ENCODE measurements at regions not wholly inside any gene's neighbourhood (a gene's known extent, or its start where the extent isn't known, plus 50 kb on each side); places are given as distances from the start of the nearest gene placed in this dataset.

DNA sequence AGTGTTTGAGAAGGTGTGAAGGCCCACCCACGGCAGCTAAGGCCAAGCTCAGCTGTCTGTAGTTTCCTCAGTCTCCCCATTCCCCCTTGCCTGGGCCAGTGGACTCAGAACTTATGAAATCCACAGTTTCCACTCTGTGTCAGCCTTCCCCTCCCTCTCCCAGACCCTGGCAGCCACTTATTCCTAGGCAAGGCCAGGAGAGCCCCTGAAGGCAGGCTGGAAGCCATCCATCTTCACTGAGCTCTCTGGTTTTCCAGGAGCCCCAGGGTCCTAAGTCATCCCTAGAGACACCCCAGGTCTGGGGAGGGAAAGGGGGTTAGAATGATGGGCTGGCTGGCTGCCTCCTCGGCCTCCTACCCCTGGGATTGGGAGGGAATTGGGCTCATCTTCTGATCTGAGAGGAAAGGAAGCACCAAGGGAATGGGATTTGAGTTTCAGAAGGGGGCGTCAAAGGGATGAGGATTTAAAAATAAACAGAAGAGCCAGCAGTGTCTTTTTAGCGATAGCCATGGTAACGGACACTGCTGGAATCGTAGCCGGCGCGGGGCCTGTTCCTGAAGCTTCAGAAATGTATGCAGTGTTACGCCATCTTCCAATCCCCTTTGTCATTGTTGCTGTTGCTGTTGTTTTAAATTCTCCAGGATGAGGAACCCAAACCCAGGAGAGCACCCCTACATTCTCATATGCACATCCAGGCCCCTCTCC, 561.1 kb upstream of the CADM1 start:
- no peaks in the 10 kb centered on the region for H3K36me3 ChIP-seq (replicated peaks in 1 of 2; ENCODE audit: control insufficient read depth in 1 of 2, insufficient read depth in 2 of 2, low read length in 2 of 2)
- H3K27me3 ChIP-seq (ENCODE audit: control insufficient read depth in 2 of 2, insufficient read depth in 2 of 2, low read length in 2 of 2) = peaks cover 0 to under 1% of the 10 kb centered on the region in 2 donors
- H3K4me1 ChIP-seq (ENCODE audit: control insufficient read depth in 1 of 2, insufficient read depth in 2 of 2, low read length in 2 of 2) = no peaks in the 10 kb centered on the region
- H3K4me1 Mint-ChIP-seq = peaks cover 2% of the 10 kb centered on the region
- no peak overlapping the region for H2AFZ ChIP-seq (ENCODE audit: insufficient read depth, low read depth, low read length, poor library complexity, severe bottlenecking)
- H4K20me1 ChIP-seq (ENCODE audit: insufficient read depth, low read length) = no peaks in the 10 kb centered on the region
- intact Hi-C loops (cut with micrococcal nuclease) = no loop called here
- WGBS (ENCODE audit: insufficient coverage) = 92% methylated on average over 4 of the region's 10 CpGs
- no peaks in the 10 kb centered on the region for H3K9me3 ChIP-seq (replicated peaks in 1 of 2; ENCODE audit: control insufficient read depth in 1 of 2, insufficient read depth in 1 of 2, low read length in 2 of 2)
- TF ChIP-seq, protein P1, sequence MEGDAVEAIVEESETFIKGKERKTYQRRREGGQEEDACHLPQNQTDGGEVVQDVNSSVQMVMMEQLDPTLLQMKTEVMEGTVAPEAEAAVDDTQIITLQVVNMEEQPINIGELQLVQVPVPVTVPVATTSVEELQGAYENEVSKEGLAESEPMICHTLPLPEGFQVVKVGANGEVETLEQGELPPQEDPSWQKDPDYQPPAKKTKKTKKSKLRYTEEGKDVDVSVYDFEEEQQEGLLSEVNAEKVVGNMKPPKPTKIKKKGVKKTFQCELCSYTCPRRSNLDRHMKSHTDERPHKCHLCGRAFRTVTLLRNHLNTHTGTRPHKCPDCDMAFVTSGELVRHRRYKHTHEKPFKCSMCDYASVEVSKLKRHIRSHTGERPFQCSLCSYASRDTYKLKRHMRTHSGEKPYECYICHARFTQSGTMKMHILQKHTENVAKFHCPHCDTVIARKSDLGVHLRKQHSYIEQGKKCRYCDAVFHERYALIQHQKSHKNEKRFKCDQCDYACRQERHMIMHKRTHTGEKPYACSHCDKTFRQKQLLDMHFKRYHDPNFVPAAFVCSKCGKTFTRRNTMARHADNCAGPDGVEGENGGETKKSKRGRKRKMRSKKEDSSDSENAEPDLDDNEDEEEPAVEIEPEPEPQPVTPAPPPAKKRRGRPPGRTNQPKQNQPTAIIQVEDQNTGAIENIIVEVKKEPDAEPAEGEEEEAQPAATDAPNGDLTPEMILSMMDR (IDR thresholded peaks at IDR 0.05) = no peak
- H3K27me3 Mint-ChIP-seq (ENCODE audit: low read depth in 3 of 3) = peaks cover 0 to 9% (median 3%) of the 10 kb centered on the region in 3 donors
- no peak overlapping the region for H3K9ac ChIP-seq (ENCODE audit: insufficient read depth, low read length, poor library complexity, severe bottlenecking)
- no peak overlapping the region for H3K4me3 ChIP-seq (replicated peaks in 1 of 3; ENCODE audit: low read depth in 2 of 3, low read length in 3 of 3)
- H3K36me3 Mint-ChIP-seq = no peaks in the 10 kb centered on the region
- no peak overlapping the region for H3K4me2 ChIP-seq (replicated peaks; ENCODE audit: extremely low read depth, low read length, poor library complexity, severe bottlenecking)
- no peak overlapping the region for H3K4me3 Mint-ChIP-seq
- peak overlapping the region in 1 of 7 donors; percentile 47 for H3K27ac Mint-ChIP-seq
- H3K79me2 ChIP-seq (ENCODE audit: insufficient read depth, low read length) = no peaks in the 10 kb centered on the region
- H3K27ac ChIP-seq (ENCODE audit: low read depth in 1 of 2, low read length in 2 of 2) = no peak overlapping the region
- peaks cover 0 to 3% (median 0%) of the 10 kb centered on the region in 7 donors for H3K9me3 Mint-ChIP-seq
- no peak for DNase-seq

- Histone ChIP-seq H3K9ac (ENCODE audit: insufficient read depth, low read length, poor library complexity, severe bottlenecking) (no peak overlapping the region), H2AFZ (ENCODE audit: insufficient read depth, low read depth, low read length, poor library complexity, severe bottlenecking) (no peak overlapping the region), H3K79me2 (ENCODE audit: insufficient read depth, low read length) (no peaks in the 10 kb centered on the region), H3K27ac (ENCODE audit: low read depth in 1 of 2, low read length in 2 of 2) (no peak overlapping the region), H3K36me3 (replicated peaks in 1 of 2; ENCODE audit: control insufficient read depth in 1 of 2, insufficient read depth in 2 of 2, low read length in 2 of 2) (no peaks in the 10 kb centered on the region), H3K27me3 (ENCODE audit: control insufficient read depth in 2 of 2, insufficient read depth in 2 of 2, low read length in 2 of 2) (no peaks in the 10 kb centered on the region), H3K4me2 (replicated peaks; ENCODE audit: extremely low read depth, low read length, poor library complexity, severe bottlenecking) (no peak overlapping the region), H4K20me1 (ENCODE audit: insufficient read depth, low read length) (no peaks in the 10 kb centered on the region), H3K4me1 (ENCODE audit: control insufficient read depth in 1 of 2, insufficient read depth in 2 of 2, low read length in 2 of 2) (no peaks in the 10 kb centered on the region), H3K9me3 (replicated peaks in 1 of 2; ENCODE audit: control insufficient read depth in 1 of 2, insufficient read depth in 1 of 2, low read length in 2 of 2) (no peaks in the 10 kb centered on the region), H3K4me3 (replicated peaks in 1 of 3; ENCODE audit: low read depth in 2 of 3, low read length in 3 of 3) (no peak overlapping the region)
- intact Hi-C loops (cut with micrococcal nuclease) = no loop called here
- 42% methylated on average over 8 of the region's 11 CpGs for WGBS (ENCODE audit: insufficient coverage)
- peaks cover 0 to 2% (median 0%) of the 10 kb centered on the region in 7 donors for H3K9me3 Mint-ChIP-seq
- TF ChIP-seq, protein P1 (IDR thresholded peaks at IDR 0.05) = no peak
- H3K4me3 Mint-ChIP-seq = no peak overlapping the region
- H3K27me3 Mint-ChIP-seq (ENCODE audit: low read depth in 3 of 3) = peaks cover 0 to 8% (median 3%) of the 10 kb centered on the region in 3 donors
- no peaks in the 10 kb centered on the region for H3K36me3 Mint-ChIP-seq
- H3K27ac Mint-ChIP-seq = no peak overlapping the region
- H3K4me1 Mint-ChIP-seq = peaks cover 2% of the 10 kb centered on the region
- DNase-seq = no peak
These were observed 558.4 kb upstream of the CADM1 start for GRCh38 chr11:116062490-116063171.

Data from CD14-positive monocyte (primary cell).